Panc1 (cell line): ENCODE measurements at regions not wholly inside any gene's neighbourhood (a gene's known extent, or its start where the extent isn't known, plus 50 kb on each side); places are given as distances from the start of the nearest gene placed in this dataset.

Experiments used
- ATAC-seq: fragments of 200-7000 bp; cut with Tn5 transposase; 2 replicates; pipeline ENCODE4 v1.9.1; 2020; ENCODE audit warnings: mild to moderate bottlenecking, moderate library complexity
- BruUV-seq: library from RNA; stranded (reverse); fragments of 400-500 nt; replicated peaks from 2 replicates; lab custom pipeline; 2021; lab: Mats Ljungman, UMichigan
- CTCF ChIA-PET: fragments of 300-600 bp; sonication (Branson Sonifier 250); formaldehyde crosslinking; loops from one replicate; lab custom pipeline; 2022; ENCODE audit warnings: antibody characterized with exemption; lab: Charles Lee
- POLR2A ChIA-PET: fragments of 300-600 bp; sonication (Branson Sonifier 250); formaldehyde crosslinking; loops from one replicate; lab custom pipeline; 2022; ENCODE audit warnings: antibody characterized with exemption; lab: Charles Lee
- DNase-seq: peaks from one replicate; pipeline ENCODE4 v3.0.0-alpha.2; 2010; ENCODE audit warnings: low read depth, low spot score
- H3K27ac ChIP-seq: 2 replicates; pipeline ENCODE4 v1.5.1; 2011; ENCODE audit warnings: mild to moderate bottlenecking, low read length, inconsistent platforms
- H3K27me3 ChIP-seq: fragments of 200-500 bp; sonication (Bioruptor generic); 2 replicates; pipeline ENCODE4 v1.6.0; 2014; ENCODE audit warnings: low read length, inconsistent platforms; ENCODE audit not compliant: control insufficient read depth, insufficient read depth
- H3K36me3 ChIP-seq: fragments of 200-500 bp; sonication (Bioruptor generic); 2 replicates; pipeline ENCODE4 v1.5.1; 2014; ENCODE audit warnings: inconsistent platforms, mild to moderate bottlenecking, low read length, moderate library complexity; ENCODE audit not compliant: control insufficient read depth, insufficient read depth
- H3K4me1 ChIP-seq: 2 replicates; pipeline ENCODE4 v1.5.1; 2011; ENCODE audit warnings: inconsistent platforms, mild to moderate bottlenecking, low read length, moderate library complexity; ENCODE audit not compliant: control insufficient read depth, insufficient read depth
- H3K4me3 ChIP-seq, 2 experiments: 2 replicates each; pipeline ENCODE4 v1.5.1; 2011 to 2012; ENCODE audit warnings: low read depth in 2 of 2, low read length in 2 of 2, mild to moderate bottlenecking in 2 of 2, inconsistent platforms in 1 of 2, moderate library complexity in 1 of 2
- H3K9me3 ChIP-seq: fragments of 200-500 bp; sonication (Bioruptor generic); 2 replicates; pipeline ENCODE4 v1.5.1; 2014; ENCODE audit warnings: low read depth, mild to moderate bottlenecking, inconsistent platforms, low read length, moderate library complexity; ENCODE audit not compliant: control insufficient read depth, insufficient read depth
- CTCF ChIP-seq: fragments of 450-650 bp; IDR thresholded peaks from 2 replicates; pipeline ENCODE4 v1.5.1; 2017; ENCODE audit warnings: mild to moderate bottlenecking
- POLR2AphosphoS5 ChIP-seq: IDR thresholded peaks from 2 replicates; pipeline ENCODE4 v1.6.1; 2012; ENCODE audit warnings: mild to moderate bottlenecking, low read depth, low read length, moderate library complexity
- REST ChIP-seq, 2 experiments: IDR thresholded peaks; 2 replicates each; pipeline ENCODE4 v1.6.1; 2011 to 2012; ENCODE audit warnings: low read depth in 2 of 2, control low read depth in 1 of 2, low read length in 1 of 2, mild to moderate bottlenecking in 1 of 2, moderate library complexity in 1 of 2; ENCODE audit not compliant: insufficient read depth in 1 of 2
- SIN3A ChIP-seq: IDR thresholded peaks from 2 replicates; pipeline ENCODE4 v1.6.1; 2012; ENCODE audit warnings: low read depth, mild to moderate bottlenecking, low read length, moderate library complexity, borderline replicate concordance; ENCODE audit not compliant: insufficient read depth
- TCF7L2 ChIP-seq: IDR thresholded peaks from 2 replicates; pipeline ENCODE4 v1.6.1; 2011; ENCODE audit warnings: mild to moderate bottlenecking, low read depth, low read length, inconsistent platforms
- in situ Hi-C: cut with HindIII; loops from 2 replicates; pipeline ENCODE4 v1.10.0; 2016; ENCODE audit warnings: low sequenced_read_pairs, low pct_unique_long_range_greater_than_20kb
- intact Hi-C: fragments of 100-400 bp; cut with micrococcal nuclease; formaldehyde crosslinking; loops from one replicate; pipeline ENCODE4 v1.10.0; 2022; ENCODE audit not compliant: unreplicated experiment

- ChIA-PET CTCF (no interaction called here), POLR2A (no interaction called here)
- Histone ChIP-seq H3K36me3 (no peaks in the 10 kb centered on the region), H3K4me3 (no peak overlapping the region), H3K27me3 (no peaks in the 10 kb centered on the region), H3K27ac (no peak overlapping the region), H3K9me3 (no peaks in the 10 kb centered on the region), H3K4me1 (no peaks in the 10 kb centered on the region)
- BruUV-seq: no TSS peak
- intact Hi-C loops: no loop called here
- ATAC-seq (no peak), DNase-seq (no peak)
- TF ChIP-seq POLR2AphosphoS5 (no peak), TCF7L2 (no peak), CTCF (no peak), REST (IDR thresholded peaks at IDR 0.05; ENCODE audit: insufficient read depth in 1 of 2, low read depth in 2 of 2, low read length in 1 of 2) (no peak), SIN3A (no peak)
- in situ Hi-C loops: no loop called here
Observed at GRCh38 chr9:84478996-84479395, 138.4 kb upstream of the SLC28A3 start.

- POLR2A ChIA-PET: no interaction called here
- no peaks in the 10 kb centered on the region for H3K9me3 ChIP-seq
- CTCF ChIA-PET: no interaction called here
- intact Hi-C loops: no loop called here
- ATAC-seq (no peak), DNase-seq (no peak)
- no TSS peak for BruUV-seq
- H3K36me3 ChIP-seq: no peaks in the 10 kb centered on the region
- in situ Hi-C loops: no loop called here
- H3K4me3 ChIP-seq: no peak overlapping the region
- no peaks in the 10 kb centered on the region for H3K27me3 ChIP-seq
- H3K4me1 ChIP-seq: no peaks in the 10 kb centered on the region
- no peak for TF ChIP-seq POLR2AphosphoS5
- no peak overlapping the region for H3K27ac ChIP-seq
Observed at GRCh38 chr9:84480071-84480470, 139.5 kb upstream of the SLC28A3 start.

- DNase-seq (no peak), ATAC-seq (no peak)
- ChIA-PET CTCF (no interaction called here), POLR2A (no interaction called here)
- Histone ChIP-seq H3K36me3 (no peaks in the 10 kb centered on the region), H3K4me3 (no peak overlapping the region), H3K27ac (no peak overlapping the region), H3K27me3 (no peaks in the 10 kb centered on the region), H3K4me1 (no peaks in the 10 kb centered on the region), H3K9me3 (no peaks in the 10 kb centered on the region)
- intact Hi-C loops: no loop called here
- TF ChIP-seq POLR2AphosphoS5 (no peak), CTCF (no peak), REST (IDR thresholded peaks at IDR 0.05; ENCODE audit: insufficient read depth in 1 of 2, low read depth in 2 of 2, low read length in 1 of 2) (no peak), SIN3A (no peak), TCF7L2 (no peak)
- in situ Hi-C loops: no loop called here
- no TSS peak for BruUV-seq
Observed at GRCh38 chr9:84481231-84481630, 140.7 kb upstream of the SLC28A3 start.
